ENCODE measurements at regions not wholly inside any gene's neighbourhood (a gene's known extent, or its start where the extent isn't known, plus 50 kb on each side); places are given as distances from the start of the nearest gene placed in this dataset.
A peak's percentile ranks its signal among the peaks of the same experiment; 100 is the strongest.

GRCh38 chr7:68319061-68319460 lies 1279.2 kb upstream of the AUTS2 start:
- Histone ChIP-seq H3K27me3 (ENCODE audit: low read length) (no peaks in the 10 kb centered on the region), H3K79me2 (ENCODE audit: low read length) (no peaks in the 10 kb centered on the region), H3K4me1 (ENCODE audit: insufficient read depth, low read length) (no peaks in the 10 kb centered on the region), H3K9me2 (replicated peaks; ENCODE audit: low read length) (no peaks in the 10 kb centered on the region), H3K4me3 (ENCODE audit: low read length) (no peak overlapping the region), H3K9ac (ENCODE audit: low read length) (no peak overlapping the region), H4K20me1 (ENCODE audit: low read length) (no peaks in the 10 kb centered on the region), H3K9me3 (ENCODE audit: low read length) (no peaks in the 10 kb centered on the region; the same call in 1 of the 2 replicates), H2AFZ (ENCODE audit: low read length) (no peak overlapping the region), H3K4me2 (ENCODE audit: low read length) (no peak overlapping the region), H3K36me3 (ENCODE audit: low read depth, low read length) (no peaks in the 10 kb centered on the region), H3K27ac (ENCODE audit: low read length) (no peak overlapping the region), H3F3A (ENCODE audit: low read length, unreplicated experiment) (no peaks in the 10 kb centered on the region)
- CTCF ChIA-PET: no interaction called here
- no TSS peak for BruUV-seq (replicated peaks)
- intact Hi-C loops (cut with micrococcal nuclease): no loop called here
- no peak for TF ChIP-seq EZH2 (IDR thresholded peaks at IDR 0.05; ENCODE audit: low read length, unreplicated experiment)
- no peak for TF ChIP-seq CTCF (conservative IDR thresholded peaks at IDR 0.05; ENCODE audit: low read depth, low read length)
- TF ChIP-seq EZH2phosphoT487 (IDR thresholded peaks at IDR 0.05; ENCODE audit: borderline replicate concordance, low read length): no peak
- POLR2A ChIA-PET (ENCODE audit: unreplicated experiment): no interaction called here
- no peak for ATAC-seq
- DNase-seq: no peak

- no peaks in the 10 kb centered on the region for H3K36me3 ChIP-seq (ENCODE audit: low read depth, low read length)
- DNase-seq: peak; percentile 11
These were observed 1277.1 kb upstream of the AUTS2 start for GRCh38 chr7:68321076-68321639.

More at GRCh38 chr7:68321076-68321639, 1277.1 kb upstream of the AUTS2 start:
- BruUV-seq (replicated peaks): no TSS peak
- no peak overlapping the region for H3K4me3 ChIP-seq (ENCODE audit: low read length)
- no peaks in the 10 kb centered on the region for H3F3A ChIP-seq (ENCODE audit: low read length, unreplicated experiment)
- CTCF ChIA-PET: no interaction called here
- TF ChIP-seq CTCF (conservative IDR thresholded peaks at IDR 0.05; ENCODE audit: low read depth, low read length): no peak
- no peak for TF ChIP-seq EZH2phosphoT487 (IDR thresholded peaks at IDR 0.05; ENCODE audit: borderline replicate concordance, low read length)
- no peak for TF ChIP-seq EZH2 (IDR thresholded peaks at IDR 0.05; ENCODE audit: low read length, unreplicated experiment)
- no peaks in the 10 kb centered on the region for H3K4me1 ChIP-seq (ENCODE audit: insufficient read depth, low read length)
- no peaks in the 10 kb centered on the region; the same call in 1 of the 2 replicates for H3K9me3 ChIP-seq (ENCODE audit: low read length)
- POLR2A ChIA-PET (ENCODE audit: unreplicated experiment): no interaction called here
- H3K79me2 ChIP-seq (ENCODE audit: low read length): no peaks in the 10 kb centered on the region
- H4K20me1 ChIP-seq (ENCODE audit: low read length): no peaks in the 10 kb centered on the region
- intact Hi-C loops (cut with micrococcal nuclease): no loop called here
- no peak overlapping the region for H2AFZ ChIP-seq (ENCODE audit: low read length)
- H3K4me2 ChIP-seq (ENCODE audit: low read length): no peak overlapping the region
- H3K27me3 ChIP-seq (ENCODE audit: low read length): no peaks in the 10 kb centered on the region
- H3K9me2 ChIP-seq (replicated peaks; ENCODE audit: low read length): no peaks in the 10 kb centered on the region
- ATAC-seq: no peak
- H3K9ac ChIP-seq (ENCODE audit: low read length): no peak overlapping the region
- no peak overlapping the region for H3K27ac ChIP-seq (ENCODE audit: low read length)
